Lower leg skin (tissue), 3 donors: ENCODE measurements at regions not wholly inside any gene's neighbourhood (a gene's known extent, or its start where the extent isn't known, plus 50 kb on each side); places are given as distances from the start of the nearest gene placed in this dataset.

Experiments
- CTCF ChIP-seq, 3 donors: fragments of 450-650 bp; IDR thresholded peaks; one replicate each; pipeline ENCODE4 v1.5.1; 2016; ENCODE audit warnings: antibody characterized with exemption in 3 of 3, mild to moderate bottlenecking in 3 of 3, moderate library complexity in 2 of 3
- POLR2A ChIP-seq, 2 donors: fragments of 450-650 bp; IDR thresholded peaks; one replicate each; pipeline ENCODE4 v1.6.1; 2016 to 2017; ENCODE audit warnings: antibody characterized with exemption in 2 of 2, mild to moderate bottlenecking in 1 of 2, moderate library complexity in 1 of 2

GRCh38 chr17:62870030-62870541 lies 62.0 kb upstream of the MARCHF10 start:
- TF ChIP-seq CTCF (IDR thresholded peaks at IDR 0.05) (no peak), POLR2A (IDR thresholded peaks at IDR 0.05) (no peak)
